ENCODE measurements at regions not wholly inside any gene's neighbourhood (a gene's known extent, or its start where the extent isn't known, plus 50 kb on each side); places are given as distances from the start of the nearest gene placed in this dataset.

GRCh38 chr10:108421266-108421665 lies 1256.8 kb upstream of the SORCS1 start:
- Histone ChIP-seq H3K36me3 (no peaks in the 10 kb centered on the region), H3K9me3 (no peaks in the 10 kb centered on the region), H3K27me3 (no peaks in the 10 kb centered on the region), H3K4me1 (no peaks in the 10 kb centered on the region), H3K4me3 (no peak overlapping the region), H3K9ac (ENCODE audit: low read depth in 2 of 2, low read length in 2 of 2) (no peak overlapping the region), H3K27ac (no peak overlapping the region)
- no peak for DNase-seq
- TF ChIP-seq CTCF (IDR thresholded peaks at IDR 0.05): no peak
- intact Hi-C loops (cut with DNase I): no loop called here

- Histone ChIP-seq H3K4me3 (no peak overlapping the region), H3K27me3 (no peaks in the 10 kb centered on the region), H3K9ac (ENCODE audit: low read depth in 2 of 2, low read length in 2 of 2) (no peak overlapping the region), H3K9me3 (no peaks in the 10 kb centered on the region), H3K36me3 (no peaks in the 10 kb centered on the region), H3K27ac (no peak overlapping the region), H3K4me1 (no peaks in the 10 kb centered on the region)
- intact Hi-C loops (cut with DNase I): no loop called here
- no peak for DNase-seq
- no peak for TF ChIP-seq CTCF (IDR thresholded peaks at IDR 0.05)
These were observed 1249.4 kb upstream of the SORCS1 start for GRCh38 chr10:108413954-108414353.

- H3K4me3 ChIP-seq: no peak overlapping the region
- H3K36me3 ChIP-seq: no peaks in the 10 kb centered on the region
- H3K27ac ChIP-seq: no peak overlapping the region
- no peaks in the 10 kb centered on the region for H3K27me3 ChIP-seq
- DNase-seq: no peak
- H3K4me1 ChIP-seq: no peaks in the 10 kb centered on the region
- H3K9me3 ChIP-seq: no peaks in the 10 kb centered on the region
- intact Hi-C loops (cut with DNase I): no loop called here
- TF ChIP-seq CTCF (IDR thresholded peaks at IDR 0.05): no peak
- no peak overlapping the region for H3K9ac ChIP-seq (ENCODE audit: low read depth in 2 of 2, low read length in 2 of 2)
These were observed 1247.8 kb upstream of the SORCS1 start for GRCh38 chr10:108412323-108412722.

GRCh38 chr10:108411894-108412293 lies 1247.4 kb upstream of the SORCS1 start:
- H3K9ac ChIP-seq (ENCODE audit: low read depth in 2 of 2, low read length in 2 of 2): no peak overlapping the region

GRCh38 chr10:108411206-108411605 lies 1246.7 kb upstream of the SORCS1 start:
- no peak overlapping the region for H3K9ac ChIP-seq (ENCODE audit: low read depth in 2 of 2, low read length in 2 of 2)

More at GRCh38 chr10:108411894-108412293, 1247.4 kb upstream of the SORCS1 start:
- Histone ChIP-seq H3K4me1 (no peaks in the 10 kb centered on the region), H3K36me3 (no peaks in the 10 kb centered on the region), H3K4me3 (no peak overlapping the region), H3K27ac (no peak overlapping the region), H3K27me3 (no peaks in the 10 kb centered on the region), H3K9me3 (no peaks in the 10 kb centered on the region)
- TF ChIP-seq CTCF (IDR thresholded peaks at IDR 0.05): no peak
- DNase-seq: no peak
- intact Hi-C loops (cut with DNase I): no loop called here

More at GRCh38 chr10:108411206-108411605, 1246.7 kb upstream of the SORCS1 start:
- H3K4me1 ChIP-seq: no peaks in the 10 kb centered on the region
- H3K9me3 ChIP-seq: no peaks in the 10 kb centered on the region
- TF ChIP-seq CTCF (IDR thresholded peaks at IDR 0.05): no peak
- H3K4me3 ChIP-seq: no peak overlapping the region
- no peak for DNase-seq
- intact Hi-C loops (cut with DNase I): no loop called here
- H3K27ac ChIP-seq: no peak overlapping the region
- no peaks in the 10 kb centered on the region for H3K27me3 ChIP-seq
- H3K36me3 ChIP-seq: no peaks in the 10 kb centered on the region

Measured in colonic mucosa (tissue), 4 donors.